Fibroblast of pulmonary artery (primary cell): ENCODE measurements at regions not wholly inside any gene's neighbourhood (a gene's known extent, or its start where the extent isn't known, plus 50 kb on each side); places are given as distances from the start of the nearest gene placed in this dataset.

Experiments
- DNase-seq: peaks from one replicate; pipeline ENCODE4 v3.0.0-alpha.2; 2010; ENCODE audit warnings: low read depth
- H3K4me3 ChIP-seq: replicated peaks from 2 replicates; pipeline ENCODE4 v1.5.1; 2011; ENCODE audit warnings: low read depth, mild to moderate bottlenecking, control low read depth, low read length, moderate library complexity
- CTCF ChIP-seq: IDR thresholded peaks from 2 replicates; pipeline ENCODE4 v1.5.1; 2011; ENCODE audit warnings: mild to moderate bottlenecking, control low read depth, low read length, inconsistent platforms; ENCODE audit errors: missing control alignments

- H3K4me3 ChIP-seq: no peak overlapping the region
- no peak for TF ChIP-seq CTCF
Observed at GRCh38 chr6:90983462-90983861, 396.6 kb upstream of the MAP3K7 start.

DNA sequence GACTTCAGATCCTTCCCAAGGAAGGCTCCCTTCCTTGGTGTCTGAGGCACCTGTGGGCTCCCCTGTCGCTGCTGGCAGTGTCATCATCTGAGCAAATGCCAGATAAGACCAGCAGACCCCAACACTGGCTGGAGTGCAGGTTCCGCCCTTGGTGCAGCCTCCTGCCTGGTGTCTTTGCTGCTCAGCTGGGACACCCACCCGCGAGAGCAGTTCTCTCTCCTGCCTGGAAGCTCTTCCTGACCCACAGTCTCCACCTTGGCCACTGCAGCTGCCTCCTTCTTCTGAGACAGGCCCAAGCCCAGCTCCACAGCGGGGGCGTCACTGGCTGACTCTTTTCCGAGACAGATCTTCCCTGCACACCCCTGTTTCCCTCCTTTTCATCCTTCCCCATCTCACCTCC, 395.7 kb upstream of the MAP3K7 start:
- no peak for TF ChIP-seq CTCF
- DNase-seq: no peak
- H3K4me3 ChIP-seq: no peak overlapping the region

More at GRCh38 chr6:90983462-90983861, 396.6 kb upstream of the MAP3K7 start:
- DNase-seq: no peak

- no peak for TF ChIP-seq CTCF
- DNase-seq: no peak
- no peak overlapping the region for H3K4me3 ChIP-seq
Observed at GRCh38 chr6:90982051-90982450, 395.2 kb upstream of the MAP3K7 start.

GRCh38 chr6:90978046-90978445, 391.2 kb upstream of the MAP3K7 start:
- DNase-seq: no peak
- TF ChIP-seq CTCF: no peak
- H3K4me3 ChIP-seq: no peak overlapping the region

- no peak for DNase-seq
- TF ChIP-seq CTCF: no peak
- H3K4me3 ChIP-seq: no peak overlapping the region
Observed at GRCh38 chr6:90977513-90977912, 390.6 kb upstream of the MAP3K7 start.

- H3K4me3 ChIP-seq: no peak overlapping the region
- TF ChIP-seq CTCF: no peak
- DNase-seq: no peak
Observed at GRCh38 chr6:90976341-90976740, 389.5 kb upstream of the MAP3K7 start.

DNA sequence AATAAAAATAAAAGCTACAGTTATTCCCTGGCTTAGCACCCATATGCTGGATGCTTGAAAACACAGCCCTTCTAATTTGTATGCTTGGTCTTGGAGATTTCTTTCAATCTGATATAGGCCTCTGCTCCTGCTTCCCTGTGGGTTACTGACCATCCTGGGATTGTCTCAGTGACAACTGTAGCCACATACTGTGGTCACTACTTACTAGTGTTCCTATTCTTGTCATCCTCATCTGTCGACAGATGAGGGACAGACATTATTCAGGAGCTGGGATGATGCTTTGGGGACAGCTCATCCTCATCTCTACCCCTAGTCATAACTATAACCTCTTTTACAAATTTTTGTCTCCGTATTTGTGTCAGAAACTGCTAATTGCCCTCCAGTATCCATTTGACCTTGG, 388.9 kb upstream of the MAP3K7 start:
- no peak overlapping the region for H3K4me3 ChIP-seq
- DNase-seq: no peak
- TF ChIP-seq CTCF: no peak
